SK-N-SH treated with all-trans-retinoic acid at 6 μM for 48 hours (cell line): ENCODE measurements at regions not wholly inside any gene's neighbourhood (a gene's known extent, or its start where the extent isn't known, plus 50 kb on each side); places are given as distances from the start of the nearest gene placed in this dataset.

Experiments used
- ATAC-seq: fragments of 200-7000 bp; cut with Tn5 transposase; 3 replicates; pipeline ENCODE4 v1.9.1; 2020; ENCODE audit warnings: mild to moderate bottlenecking, moderate library complexity
- BACH2 ChIP-seq: fragments of 250-450 bp; sonication (Bioruptor Pico); IDR thresholded peaks from 2 replicates; pipeline ENCODE4 v1.9.0; 2021; ENCODE audit warnings: mild to moderate bottlenecking, borderline replicate concordance
- ESRRG ChIP-seq: fragments of 250-450 bp; sonication (Bioruptor Pico); IDR thresholded peaks from 2 replicates; pipeline ENCODE4 v1.6.1; 2021; ENCODE audit warnings: mild to moderate bottlenecking
- GLIS3 ChIP-seq: fragments of 250-450 bp; sonication (Bioruptor Pico); IDR thresholded peaks from 2 replicates; pipeline ENCODE4 v1.5.0; 2020; ENCODE audit warnings: mild to moderate bottlenecking, moderate library complexity
- ISL1 ChIP-seq: fragments of 250-450 bp; sonication (Bioruptor Pico); IDR thresholded peaks from 2 replicates; pipeline ENCODE4 v2.1.2; 2022; ENCODE audit warnings: mild to moderate bottlenecking, moderate library complexity
- PPARA ChIP-seq: fragments of 250-450 bp; sonication (Bioruptor Pico); IDR thresholded peaks from 2 replicates; pipeline ENCODE4 v1.5.0; 2020; ENCODE audit warnings: mild to moderate bottlenecking, borderline replicate concordance
- RARB ChIP-seq: fragments of 250-450 bp; sonication (Bioruptor Pico); IDR thresholded peaks from 2 replicates; pipeline ENCODE4 v1.8.0; 2021; ENCODE audit warnings: mild to moderate bottlenecking, moderate library complexity
- TCF4 ChIP-seq: fragments of 250-450 bp; sonication (Bioruptor Pico); IDR thresholded peaks from 2 replicates; pipeline ENCODE4 v1.8.0; 2021; ENCODE audit warnings: mild to moderate bottlenecking, moderate library complexity, borderline replicate concordance
- ZFP3 ChIP-seq: fragments of 250-450 bp; sonication (Bioruptor Pico); IDR thresholded peaks from 2 replicates; pipeline ENCODE4 v1.5.0; 2020; ENCODE audit warnings: mild to moderate bottlenecking, moderate library complexity
- ZFP30 ChIP-seq: fragments of 450-650 bp; formaldehyde crosslinking; IDR thresholded peaks from 2 replicates; pipeline ENCODE4 v1.5.0; 2022; ENCODE audit warnings: mild to moderate bottlenecking, moderate library complexity
- ZNF70 ChIP-seq: fragments of 450-650 bp; formaldehyde crosslinking; IDR thresholded peaks from 2 replicates; pipeline ENCODE4 v1.5.0; 2020; ENCODE audit warnings: mild to moderate bottlenecking, moderate library complexity
- TF ChIP-seq, protein P1 (sequence below): fragments of 250-450 bp; sonication (Bioruptor Pico); IDR thresholded peaks from 2 replicates; pipeline ENCODE4 v1.8.0; 2021; ENCODE audit warnings: low read depth, mild to moderate bottlenecking, moderate library complexity, borderline replicate concordance
- TF ChIP-seq, protein P2 (sequence below): fragments of 250-450 bp; sonication (Bioruptor Pico); IDR thresholded peaks from 2 replicates; pipeline ENCODE4 v1.8.0; 2020; ENCODE audit warnings: mild to moderate bottlenecking, moderate library complexity, borderline replicate concordance
- TF ChIP-seq, protein P3 (sequence below): fragments of 250-450 bp; sonication (Bioruptor Pico); IDR thresholded peaks from 2 replicates; pipeline ENCODE4 v1.5.1; 2020; ENCODE audit warnings: low read depth, mild to moderate bottlenecking, moderate library complexity

DNA sequence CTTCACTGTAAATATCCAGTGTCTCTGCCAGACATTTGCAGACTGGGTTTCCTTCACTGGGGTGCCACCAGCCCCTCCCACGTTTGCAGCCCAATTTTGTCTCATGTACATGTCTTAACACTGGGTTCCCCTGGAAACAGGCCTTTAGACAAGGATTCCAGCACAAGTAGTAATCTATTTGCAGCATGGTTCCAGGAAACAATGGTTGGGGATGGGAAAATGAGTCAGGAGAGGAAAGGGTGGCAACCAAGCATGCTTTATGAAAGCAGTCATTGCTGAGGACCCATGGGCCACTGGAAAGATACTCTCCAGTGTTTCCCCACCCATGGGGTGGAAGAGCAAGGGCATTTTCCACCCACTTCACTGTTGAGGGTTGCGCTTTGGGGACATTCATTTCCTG lies 53.6 kb upstream of the FARP1 start:
- TF ChIP-seq, protein P1, sequence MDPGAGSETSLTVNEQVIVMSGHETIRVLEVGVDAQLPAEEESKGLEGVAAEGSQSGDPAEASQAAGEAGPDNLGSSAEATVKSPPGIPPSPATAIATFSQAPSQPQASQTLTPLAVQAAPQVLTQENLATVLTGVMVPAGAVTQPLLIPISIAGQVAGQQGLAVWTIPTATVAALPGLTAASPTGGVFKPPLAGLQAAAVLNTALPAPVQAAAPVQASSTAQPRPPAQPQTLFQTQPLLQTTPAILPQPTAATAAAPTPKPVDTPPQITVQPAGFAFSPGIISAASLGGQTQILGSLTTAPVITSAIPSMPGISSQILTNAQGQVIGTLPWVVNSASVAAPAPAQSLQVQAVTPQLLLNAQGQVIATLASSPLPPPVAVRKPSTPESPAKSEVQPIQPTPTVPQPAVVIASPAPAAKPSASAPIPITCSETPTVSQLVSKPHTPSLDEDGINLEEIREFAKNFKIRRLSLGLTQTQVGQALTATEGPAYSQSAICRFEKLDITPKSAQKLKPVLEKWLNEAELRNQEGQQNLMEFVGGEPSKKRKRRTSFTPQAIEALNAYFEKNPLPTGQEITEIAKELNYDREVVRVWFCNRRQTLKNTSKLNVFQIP: no peak
- no peak for TF ChIP-seq PPARA (CRISPR knock-in tag)
- TF ChIP-seq, all 23 proteins: peak for 0
- no peak for ATAC-seq

DNA sequence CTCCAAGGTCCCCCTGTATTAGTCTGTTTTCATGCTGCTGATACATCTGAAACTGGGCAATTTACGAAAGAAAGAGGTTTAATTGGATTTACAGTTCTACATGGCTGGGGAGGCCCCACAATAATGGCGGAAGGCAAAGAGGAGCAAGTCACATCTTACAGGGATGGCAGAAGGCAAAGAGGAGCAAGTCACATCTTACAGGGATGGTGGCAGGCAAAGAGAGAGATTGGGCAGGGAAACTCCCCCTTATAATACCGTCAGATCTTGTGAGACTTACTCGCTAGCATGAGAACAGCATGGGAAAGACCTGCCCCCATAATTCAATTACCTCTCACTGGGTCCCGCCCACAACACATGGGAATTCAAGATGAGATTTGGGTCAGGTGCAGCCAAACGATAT lies 50.0 kb upstream of the FARP1 start:
- no peak for ATAC-seq
- no peak for TF ChIP-seq BACH2 (CRISPR knock-in tag)
- TF ChIP-seq ESRRG (CRISPR knock-in tag): no peak
- TF ChIP-seq ISL1: no peak
- TF ChIP-seq GLIS3: no peak
- TF ChIP-seq, protein P2, sequence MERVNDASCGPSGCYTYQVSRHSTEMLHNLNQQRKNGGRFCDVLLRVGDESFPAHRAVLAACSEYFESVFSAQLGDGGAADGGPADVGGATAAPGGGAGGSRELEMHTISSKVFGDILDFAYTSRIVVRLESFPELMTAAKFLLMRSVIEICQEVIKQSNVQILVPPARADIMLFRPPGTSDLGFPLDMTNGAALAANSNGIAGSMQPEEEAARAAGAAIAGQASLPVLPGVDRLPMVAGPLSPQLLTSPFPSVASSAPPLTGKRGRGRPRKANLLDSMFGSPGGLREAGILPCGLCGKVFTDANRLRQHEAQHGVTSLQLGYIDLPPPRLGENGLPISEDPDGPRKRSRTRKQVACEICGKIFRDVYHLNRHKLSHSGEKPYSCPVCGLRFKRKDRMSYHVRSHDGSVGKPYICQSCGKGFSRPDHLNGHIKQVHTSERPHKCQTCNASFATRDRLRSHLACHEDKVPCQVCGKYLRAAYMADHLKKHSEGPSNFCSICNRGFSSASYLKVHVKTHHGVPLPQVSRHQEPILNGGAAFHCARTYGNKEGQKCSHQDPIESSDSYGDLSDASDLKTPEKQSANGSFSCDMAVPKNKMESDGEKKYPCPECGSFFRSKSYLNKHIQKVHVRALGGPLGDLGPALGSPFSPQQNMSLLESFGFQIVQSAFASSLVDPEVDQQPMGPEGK: no peak
- TF ChIP-seq ZFP3 (CRISPR knock-in tag): no peak
- TF ChIP-seq, protein P3, sequence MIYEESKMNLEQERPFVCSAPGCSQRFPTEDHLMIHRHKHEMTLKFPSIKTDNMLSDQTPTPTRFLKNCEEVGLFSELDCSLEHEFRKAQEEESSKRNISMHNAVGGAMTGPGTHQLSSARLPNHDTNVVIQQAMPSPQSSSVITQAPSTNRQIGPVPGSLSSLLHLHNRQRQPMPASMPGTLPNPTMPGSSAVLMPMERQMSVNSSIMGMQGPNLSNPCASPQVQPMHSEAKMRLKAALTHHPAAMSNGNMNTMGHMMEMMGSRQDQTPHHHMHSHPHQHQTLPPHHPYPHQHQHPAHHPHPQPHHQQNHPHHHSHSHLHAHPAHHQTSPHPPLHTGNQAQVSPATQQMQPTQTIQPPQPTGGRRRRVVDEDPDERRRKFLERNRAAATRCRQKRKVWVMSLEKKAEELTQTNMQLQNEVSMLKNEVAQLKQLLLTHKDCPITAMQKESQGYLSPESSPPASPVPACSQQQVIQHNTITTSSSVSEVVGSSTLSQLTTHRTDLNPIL (CRISPR knock-in tag): no peak
- no peak for TF ChIP-seq RARB (CRISPR knock-in tag)
- TF ChIP-seq, protein P1: no peak
- no peak for TF ChIP-seq TCF4 (CRISPR knock-in tag)
- no peak for TF ChIP-seq ZFP30 (CRISPR knock-in tag)
- TF ChIP-seq ZNF70 (CRISPR knock-in tag): no peak
